MM.1S (cell line): ENCODE measurements at regions not wholly inside any gene's neighbourhood (a gene's known extent, or its start where the extent isn't known, plus 50 kb on each side); places are given as distances from the start of the nearest gene placed in this dataset.

Experiments
- DNase-seq: peaks from one replicate; pipeline ENCODE4 v3.0.0-alpha.2; 2015
- H2AFZ ChIP-seq: fragments of 300-600 bp; sonication (generic); 2 replicates; pipeline ENCODE4 v1.6.0; 2016; ENCODE audit warnings: antibody characterized with exemption, low read length
- H3F3A ChIP-seq: fragments of 300-600 bp; sonication (generic); 2 replicates; pipeline ENCODE4 v1.6.1; 2016; ENCODE audit warnings: mild to moderate bottlenecking, antibody characterized with exemption, low read length, moderate library complexity, mixed read lengths; ENCODE audit not compliant: insufficient read depth
- H3K27ac ChIP-seq: fragments of 300-600 bp; sonication (generic); 2 replicates; pipeline ENCODE4 v1.5.1; 2016; ENCODE audit warnings: mild to moderate bottlenecking, low read length
- H3K27me3 ChIP-seq: fragments of 300-600 bp; sonication (generic); replicated peaks from 2 replicates; pipeline ENCODE4 v1.6.0; 2016; ENCODE audit warnings: low read length; ENCODE audit not compliant: insufficient read depth
- H3K36me3 ChIP-seq: fragments of 300-600 bp; sonication (generic); replicated peaks from 2 replicates; pipeline ENCODE4 v1.6.1; 2016; ENCODE audit warnings: mild to moderate bottlenecking, low read length, mixed read lengths; ENCODE audit not compliant: insufficient read depth
- H3K4me1 ChIP-seq: fragments of 300-600 bp; sonication (generic); 2 replicates; pipeline ENCODE4 v1.6.1; 2016; ENCODE audit warnings: low read length, mixed read lengths
- H3K4me2 ChIP-seq: fragments of 300-600 bp; sonication (generic); 2 replicates; pipeline ENCODE4 v1.6.0; 2016; ENCODE audit warnings: low read depth, low read length
- H3K4me3 ChIP-seq: fragments of 300-600 bp; sonication (generic); 2 replicates; pipeline ENCODE4 v1.5.1; 2016; ENCODE audit warnings: low read length, mixed read lengths
- H3K79me2 ChIP-seq: fragments of 300-600 bp; sonication (generic); 2 replicates; pipeline ENCODE4 v1.6.1; 2016; ENCODE audit warnings: mixed run types, low read length, mixed read lengths
- H3K9ac ChIP-seq: fragments of 300-600 bp; sonication (generic); 2 replicates; pipeline ENCODE4 v1.6.1; 2016; ENCODE audit warnings: low read length, mixed read lengths
- H3K9me2 ChIP-seq: fragments of 300-600 bp; sonication (generic); replicated peaks from 2 replicates; pipeline ENCODE4 v1.6.1; 2016; ENCODE audit warnings: mild to moderate bottlenecking, low read length, mixed read lengths; ENCODE audit not compliant: insufficient read depth
- H3K9me3 ChIP-seq: fragments of 300-600 bp; sonication (generic); replicated peaks from 2 replicates; pipeline ENCODE4 v1.6.1; 2016; ENCODE audit warnings: mild to moderate bottlenecking, low read length, mixed read lengths; ENCODE audit not compliant: insufficient read depth
- H4K20me1 ChIP-seq: fragments of 300-600 bp; sonication (generic); 2 replicates; pipeline ENCODE4 v1.6.1; 2016; ENCODE audit warnings: mild to moderate bottlenecking, low read length, moderate library complexity, mixed read lengths; ENCODE audit not compliant: insufficient read depth
- EZH2 ChIP-seq: fragments of 300-600 bp; sonication (generic); optimal IDR thresholded peaks from 2 replicates; pipeline ENCODE3; 2017; ENCODE audit warnings: low read depth, mild to moderate bottlenecking, antibody characterized with exemption, low read length, mixed read lengths
- EZH2phosphoT487 ChIP-seq: fragments of 300-600 bp; sonication (generic); IDR thresholded peaks from 2 replicates; pipeline ENCODE4 v1.6.1; 2018; ENCODE audit warnings: antibody characterized with exemption, low read length
- TF ChIP-seq, protein P1 (sequence below): fragments of 300-600 bp; sonication (generic); IDR thresholded peaks from 2 replicates; pipeline ENCODE4 v1.5.1; 2016; ENCODE audit warnings: antibody characterized with exemption, low read length, mixed read lengths

DNA sequence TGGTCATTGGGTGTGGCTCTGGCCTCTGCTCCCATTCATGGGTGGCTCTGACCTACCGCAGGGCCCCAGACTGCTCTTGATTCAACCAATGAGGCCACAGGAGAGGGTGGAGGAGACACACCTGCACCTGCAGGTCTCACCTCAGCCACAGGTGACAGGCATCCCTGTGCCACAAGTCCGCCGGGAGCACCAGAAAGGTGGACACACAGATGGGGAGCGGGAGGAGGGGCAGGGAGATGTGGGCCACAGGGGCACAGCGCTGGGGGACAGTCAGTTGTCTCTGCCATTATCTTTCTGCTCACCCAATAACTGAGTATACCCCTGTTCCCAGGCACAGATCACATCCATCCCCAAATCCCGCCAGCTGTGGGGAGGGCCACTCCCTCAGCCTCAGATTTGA, 189.1 kb upstream of the SALL3 start:
- H3K27ac ChIP-seq = no peak overlapping the region
- H3K4me2 ChIP-seq = no peak overlapping the region
- no peaks in the 10 kb centered on the region for H3K36me3 ChIP-seq
- no peaks in the 10 kb centered on the region for H3F3A ChIP-seq
- H3K4me1 ChIP-seq = no peaks in the 10 kb centered on the region
- no peaks in the 10 kb centered on the region for H3K9me3 ChIP-seq
- no peak overlapping the region for H3K4me3 ChIP-seq
- no peaks in the 10 kb centered on the region for H3K9me2 ChIP-seq
- no peak overlapping the region for H3K9ac ChIP-seq
- TF ChIP-seq, protein P1, sequence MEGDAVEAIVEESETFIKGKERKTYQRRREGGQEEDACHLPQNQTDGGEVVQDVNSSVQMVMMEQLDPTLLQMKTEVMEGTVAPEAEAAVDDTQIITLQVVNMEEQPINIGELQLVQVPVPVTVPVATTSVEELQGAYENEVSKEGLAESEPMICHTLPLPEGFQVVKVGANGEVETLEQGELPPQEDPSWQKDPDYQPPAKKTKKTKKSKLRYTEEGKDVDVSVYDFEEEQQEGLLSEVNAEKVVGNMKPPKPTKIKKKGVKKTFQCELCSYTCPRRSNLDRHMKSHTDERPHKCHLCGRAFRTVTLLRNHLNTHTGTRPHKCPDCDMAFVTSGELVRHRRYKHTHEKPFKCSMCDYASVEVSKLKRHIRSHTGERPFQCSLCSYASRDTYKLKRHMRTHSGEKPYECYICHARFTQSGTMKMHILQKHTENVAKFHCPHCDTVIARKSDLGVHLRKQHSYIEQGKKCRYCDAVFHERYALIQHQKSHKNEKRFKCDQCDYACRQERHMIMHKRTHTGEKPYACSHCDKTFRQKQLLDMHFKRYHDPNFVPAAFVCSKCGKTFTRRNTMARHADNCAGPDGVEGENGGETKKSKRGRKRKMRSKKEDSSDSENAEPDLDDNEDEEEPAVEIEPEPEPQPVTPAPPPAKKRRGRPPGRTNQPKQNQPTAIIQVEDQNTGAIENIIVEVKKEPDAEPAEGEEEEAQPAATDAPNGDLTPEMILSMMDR = no peak
- no peak for TF ChIP-seq EZH2
- no peak for TF ChIP-seq EZH2phosphoT487
- H2AFZ ChIP-seq = no peak overlapping the region
- no peaks in the 10 kb centered on the region for H4K20me1 ChIP-seq
- H3K79me2 ChIP-seq = no peaks in the 10 kb centered on the region
- H3K27me3 ChIP-seq = no peaks in the 10 kb centered on the region
- no peak for DNase-seq

DNA sequence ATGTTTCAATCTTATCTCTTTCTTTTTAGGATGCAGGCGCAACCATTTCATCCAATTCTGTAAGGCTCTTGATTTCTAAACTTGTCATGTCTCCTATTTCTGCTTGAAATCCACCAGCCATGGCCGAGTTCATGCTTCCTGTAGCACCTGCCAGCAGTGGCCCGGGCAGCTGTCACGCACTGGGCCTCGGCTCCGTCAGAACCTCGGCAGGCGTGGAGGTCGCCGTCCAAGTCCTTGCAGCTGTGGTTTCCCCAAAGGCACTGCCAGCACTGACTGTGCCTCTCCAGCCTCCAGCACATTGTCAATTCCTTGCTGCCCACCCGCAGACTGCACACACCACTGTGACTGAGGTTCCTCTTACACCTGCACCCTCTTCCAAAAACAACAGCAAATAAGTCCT, 188.7 kb upstream of the SALL3 start:
- no peak for TF ChIP-seq EZH2
- TF ChIP-seq, protein P1 = no peak
- Histone ChIP-seq H3K9ac (no peak overlapping the region), H4K20me1 (no peaks in the 10 kb centered on the region), H3F3A (no peaks in the 10 kb centered on the region), H3K27ac (no peak overlapping the region), H3K4me1 (no peaks in the 10 kb centered on the region), H3K36me3 (no peaks in the 10 kb centered on the region), H3K9me2 (no peaks in the 10 kb centered on the region), H2AFZ (no peak overlapping the region), H3K79me2 (no peaks in the 10 kb centered on the region), H3K27me3 (no peaks in the 10 kb centered on the region), H3K4me2 (no peak overlapping the region), H3K9me3 (no peaks in the 10 kb centered on the region), H3K4me3 (no peak overlapping the region)
- no peak for DNase-seq

DNA sequence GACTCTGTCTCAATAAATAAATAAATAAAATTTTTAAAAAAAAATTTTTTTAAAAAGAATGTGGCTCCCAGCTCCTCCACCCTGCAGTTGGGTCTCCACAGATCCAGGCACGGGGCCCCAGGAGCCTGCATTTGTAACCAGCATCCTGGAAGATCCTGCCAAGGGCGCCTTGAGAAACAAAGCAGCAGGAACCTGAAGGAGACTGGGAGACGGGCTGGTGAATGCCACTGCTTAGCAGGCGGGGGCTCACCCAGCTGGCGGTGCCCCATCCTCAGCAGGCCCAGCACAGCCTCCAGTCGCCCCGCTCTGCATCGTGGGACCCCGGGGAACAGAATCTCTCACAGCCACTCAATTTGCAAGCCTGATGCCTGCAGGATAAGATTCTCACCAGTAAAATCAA, 187.5 kb upstream of the SALL3 start:
- H3K79me2 ChIP-seq = no peaks in the 10 kb centered on the region
- H3K9me2 ChIP-seq = no peaks in the 10 kb centered on the region
- H3K4me3 ChIP-seq = no peak overlapping the region
- no peak overlapping the region for H3K4me2 ChIP-seq
- no peaks in the 10 kb centered on the region for H3K9me3 ChIP-seq
- H3K36me3 ChIP-seq = no peaks in the 10 kb centered on the region
- DNase-seq = no peak
- no peaks in the 10 kb centered on the region for H3K27me3 ChIP-seq
- no peak for TF ChIP-seq EZH2phosphoT487
- TF ChIP-seq, protein P1 = no peak
- no peak for TF ChIP-seq EZH2
- H3F3A ChIP-seq = no peaks in the 10 kb centered on the region
- H4K20me1 ChIP-seq = no peaks in the 10 kb centered on the region
- H3K9ac ChIP-seq = no peak overlapping the region
- no peak overlapping the region for H3K27ac ChIP-seq
- H2AFZ ChIP-seq = no peak overlapping the region
- no peaks in the 10 kb centered on the region for H3K4me1 ChIP-seq
